Kasumi-1 (cell line): ENCODE measurements at regions not wholly inside any gene's neighbourhood (a gene's known extent, or its start where the extent isn't known, plus 50 kb on each side); places are given as distances from the start of the nearest gene placed in this dataset.
"Not testable (repeated sequence)": the region's sequence is repeated elsewhere in the genome, so short reads cannot be mapped to it uniquely, and the experiment has no call there.

Experiments
- DNase-seq, 2 experiments: peaks; one replicate each; lab custom pipeline; 2025; lab: John Stamatoyannopoulos, UW

GRCh38 chr18:14460364-14460763 lies 83.0 kb downstream of the POTEC start:
- not testable (repeated sequence) for DNase-seq

DNA sequence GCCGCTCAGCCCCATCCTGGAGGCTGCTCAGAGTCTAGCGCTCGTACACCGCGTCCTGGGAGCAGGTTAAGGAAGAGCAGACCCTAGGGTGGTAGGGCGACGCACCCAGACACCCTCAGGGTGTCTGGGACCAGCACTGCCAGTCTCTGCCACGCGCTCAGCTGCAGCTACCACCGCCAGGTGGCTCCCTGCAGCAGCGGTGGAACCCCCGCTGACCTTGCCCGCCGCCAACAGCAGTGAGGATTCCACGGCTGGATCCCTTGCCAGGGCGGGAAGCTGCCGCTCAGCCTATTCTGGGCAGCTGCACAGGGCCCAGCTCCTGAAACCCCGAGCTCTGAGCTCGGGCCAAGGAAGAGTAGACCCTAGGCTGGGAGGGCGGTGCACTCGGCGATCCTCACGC lies 83.6 kb downstream of the POTEC start:
- not testable (repeated sequence) for DNase-seq

DNA sequence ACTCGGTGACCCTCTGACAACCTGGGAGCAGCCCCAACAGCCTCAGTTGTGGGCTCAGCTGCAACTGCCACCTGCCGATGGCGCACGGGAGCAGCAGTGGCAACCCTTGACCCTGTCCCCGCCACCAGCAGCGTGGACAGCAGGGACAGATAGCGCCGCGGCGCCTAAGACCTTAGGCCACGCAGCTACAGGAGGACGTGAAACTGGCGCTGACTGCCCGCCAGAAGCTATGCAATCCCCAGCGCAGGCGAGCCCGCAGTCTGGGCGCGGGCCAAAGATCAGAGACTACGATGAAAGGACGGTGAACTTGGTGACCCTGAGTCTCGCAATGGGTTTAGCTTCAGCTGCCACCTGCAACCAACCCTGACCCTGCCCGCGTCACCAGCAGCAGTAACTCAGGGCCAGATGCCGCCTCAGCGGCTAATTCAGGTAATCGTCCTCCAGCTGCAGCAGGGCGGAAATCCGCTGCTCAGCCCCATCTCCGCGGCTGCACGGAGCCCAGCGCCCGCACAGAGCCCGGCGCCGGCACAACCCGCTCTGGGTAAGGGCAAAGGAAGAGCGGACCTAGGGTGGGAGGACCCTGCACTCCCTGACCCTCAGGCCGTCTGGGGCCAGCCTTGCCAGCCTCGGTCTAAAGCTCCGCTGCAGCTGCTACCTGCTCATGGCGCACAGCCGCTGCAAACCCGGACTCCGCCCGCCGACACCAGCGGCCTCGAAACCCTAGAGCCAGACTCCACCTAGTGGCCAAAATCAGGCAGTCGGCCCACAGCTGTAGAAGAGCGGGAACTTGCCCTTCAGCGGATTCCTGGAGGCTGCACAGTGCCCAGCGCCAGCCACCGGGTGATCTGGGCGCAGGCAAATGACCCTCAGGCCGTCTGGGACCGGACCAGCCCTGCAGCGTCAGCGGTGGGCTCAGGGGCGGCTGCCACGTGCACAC lies 85.1 kb downstream of the POTEC start:
- not testable (repeated sequence) for DNase-seq

DNA sequence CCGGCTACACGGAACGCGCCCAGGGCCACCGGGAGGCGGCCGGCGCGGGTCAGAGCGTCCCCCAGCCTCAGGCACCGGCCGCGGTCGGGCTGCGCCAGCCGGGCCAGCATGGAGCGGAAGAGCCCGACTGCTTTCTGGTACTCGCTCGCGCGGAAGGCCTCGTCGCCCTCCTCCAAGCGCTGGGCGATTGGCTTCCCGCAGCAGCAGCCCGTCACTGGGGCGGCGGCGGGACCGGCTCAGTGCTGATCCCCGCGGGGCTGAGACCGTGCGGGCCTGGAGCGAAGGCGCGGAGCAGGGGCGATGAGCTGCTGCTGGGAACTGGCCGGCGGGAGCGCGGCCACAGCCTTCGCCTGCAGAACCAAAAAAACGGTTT lies 92.8 kb downstream of the POTEC start:
- DNase-seq, result not testable (repeated sequence)

DNA sequence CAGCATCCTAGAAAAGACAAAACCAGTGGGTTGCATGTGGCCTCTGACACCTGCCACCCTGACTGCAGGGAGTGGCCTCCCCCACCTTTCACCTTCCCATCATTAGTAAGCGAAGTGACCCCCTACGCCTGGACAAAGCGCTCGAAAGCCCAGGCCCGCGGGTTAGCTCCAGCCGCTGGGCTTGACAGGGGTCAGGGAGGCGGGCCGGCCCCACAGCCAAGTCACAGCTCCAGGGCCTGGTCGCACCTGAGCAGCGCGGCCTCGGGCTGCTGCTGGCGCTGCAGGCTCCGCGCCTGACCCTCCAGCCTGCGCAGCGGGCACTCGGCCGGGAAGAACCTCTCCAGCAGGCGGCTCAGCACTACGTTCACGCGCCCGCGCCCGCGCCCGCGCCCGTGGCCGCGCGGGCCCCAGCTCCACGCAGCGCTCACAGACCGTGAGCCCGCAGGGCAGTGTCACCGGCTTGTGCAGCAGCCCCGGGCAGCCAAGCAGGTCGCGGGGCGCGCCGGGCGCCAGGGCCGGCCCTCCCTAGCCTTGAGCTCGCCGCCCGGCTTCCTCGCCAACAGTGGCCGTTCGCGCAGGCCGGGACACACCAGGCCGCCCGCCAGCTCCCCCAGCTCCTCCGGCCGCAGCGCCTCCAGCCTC lies 93.3 kb downstream of the POTEC start:
- not testable (repeated sequence) for DNase-seq

DNA sequence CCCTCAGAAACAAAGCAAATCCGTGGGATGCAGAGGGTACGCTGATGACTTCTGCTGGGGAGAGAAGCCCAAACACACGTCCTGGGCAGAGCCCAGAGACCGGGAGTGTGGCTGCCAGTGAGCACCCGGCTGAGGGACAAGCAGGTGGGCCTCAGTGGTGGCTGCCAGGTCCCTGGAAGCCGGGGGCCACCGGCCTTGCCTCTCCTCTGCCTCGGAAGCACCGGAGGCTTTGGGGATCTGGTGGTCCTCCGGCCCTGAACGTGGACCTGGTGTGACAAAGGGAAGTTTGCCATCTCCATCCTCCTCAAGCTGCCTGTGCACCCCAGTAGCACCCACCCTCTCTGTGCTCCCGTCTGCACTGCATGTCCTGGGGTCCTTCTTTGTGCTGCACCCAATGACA lies 94.3 kb downstream of the POTEC start:
- DNase-seq, result not testable (repeated sequence)

GRCh38 chr18:14447715-14448114 lies 95.7 kb downstream of the POTEC start:
- not testable (repeated sequence) for DNase-seq

- not testable (repeated sequence) for DNase-seq
These were observed 107.9 kb downstream of the POTEC start for GRCh38 chr18:14435460-14435859.

DNA sequence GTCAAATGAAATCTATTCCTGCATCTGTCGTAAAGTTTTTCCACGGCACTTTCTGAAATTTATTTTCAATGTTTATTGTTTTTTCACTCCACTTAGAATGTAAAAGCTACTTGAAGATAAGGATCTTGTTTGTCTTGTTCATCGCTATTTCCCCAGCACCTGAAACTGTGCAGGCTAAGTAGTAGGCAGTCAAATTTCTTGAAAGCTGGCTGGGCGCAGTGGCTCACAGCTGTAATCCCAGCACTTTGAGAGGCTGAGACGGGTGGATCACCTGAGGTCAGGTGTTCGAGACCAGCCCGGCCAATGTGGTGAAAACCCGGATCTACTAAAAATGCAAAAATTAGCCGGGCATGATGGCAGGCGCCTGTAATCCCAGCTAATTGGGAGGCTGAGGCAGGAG lies 111.0 kb downstream of the POTEC start:
- DNase-seq, result not testable (repeated sequence)

DNA sequence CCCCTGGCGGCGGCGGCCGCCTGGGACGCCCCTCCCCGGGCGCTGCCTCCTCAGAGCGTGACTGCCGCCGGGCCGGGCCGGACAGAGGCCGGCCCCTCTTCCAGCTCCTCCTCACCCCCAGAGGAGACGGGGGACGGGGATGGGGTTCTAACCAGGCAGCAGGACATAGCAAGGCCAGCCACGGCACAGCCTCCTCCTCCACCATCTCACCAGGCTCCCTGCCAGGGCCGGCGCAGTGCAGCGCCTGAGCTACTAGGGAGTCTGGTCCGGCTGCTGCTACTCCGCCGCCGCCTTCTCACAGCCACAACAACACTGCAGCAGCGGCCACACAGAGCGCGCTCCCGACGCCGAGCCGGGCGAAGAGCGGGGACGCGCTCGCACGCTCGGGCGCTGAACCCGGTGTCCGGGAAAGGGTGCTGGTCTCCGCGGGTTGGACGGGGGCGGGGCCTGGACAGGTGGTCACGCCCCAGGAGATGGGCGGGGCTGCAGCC lies 112.3 kb downstream of the POTEC start:
- DNase-seq, result not testable (repeated sequence)

DNA sequence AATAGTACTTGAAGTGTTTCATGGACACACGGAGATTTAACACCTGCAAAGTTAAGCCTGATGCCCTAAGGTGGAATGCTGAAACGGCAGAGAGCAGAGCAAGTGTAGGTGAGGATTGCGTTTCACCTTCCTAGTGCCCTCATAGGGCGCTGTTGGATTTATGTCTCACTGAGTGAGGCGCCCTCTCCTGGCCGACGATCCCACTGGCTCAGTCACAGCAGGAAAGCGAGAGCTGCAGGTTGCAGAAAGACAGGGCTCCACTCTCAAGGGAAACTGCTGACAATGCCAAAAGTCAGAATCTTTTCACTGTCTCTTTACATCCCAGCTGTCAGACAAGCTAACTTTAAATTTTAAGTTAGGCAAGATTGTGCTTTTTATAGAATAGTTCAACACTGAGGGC lies 127.6 kb downstream of the POTEC start:
- DNase-seq, result peak in 1 of 2 experiments; percentile 14

DNA sequence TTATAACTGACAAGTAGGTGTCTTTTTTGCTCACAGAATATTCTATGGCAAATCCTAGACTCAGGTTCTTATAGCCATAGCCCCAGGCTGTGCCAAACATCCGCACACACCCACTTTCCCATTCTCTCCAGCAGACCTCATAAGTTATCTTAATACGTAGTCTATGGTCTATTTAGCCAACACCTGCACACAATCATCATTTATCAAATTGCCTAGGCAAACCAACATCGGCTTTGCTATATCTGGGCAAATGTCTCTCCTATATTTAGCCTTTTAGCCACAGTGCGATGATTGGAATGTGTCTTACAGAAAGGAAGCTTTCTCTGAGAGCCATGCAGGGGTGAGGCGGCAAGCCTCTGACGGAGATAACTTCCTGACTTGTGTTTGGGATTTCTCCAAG lies 128.0 kb downstream of the POTEC start:
- DNase-seq, result not testable (repeated sequence)

GRCh38 chr18:14395533-14395932 lies 147.9 kb downstream of the POTEC start:
- DNase-seq, result peak; percentile 12 to 28

- DNase-seq, result not testable (repeated sequence)
These were observed 149.8 kb downstream of the POTEC start for GRCh38 chr18:14393563-14394103.

- DNase-seq, result not testable (repeated sequence)
These were observed 150.8 kb downstream of the POTEC start for GRCh38 chr18:14392604-14393003.

GRCh38 chr18:14384961-14385360 lies 158.4 kb downstream of the POTEC start:
- DNase-seq, result not testable (repeated sequence)

- DNase-seq, result not testable (repeated sequence)
These were observed 160.7 kb downstream of the POTEC start for GRCh38 chr18:14382666-14383065.

DNA sequence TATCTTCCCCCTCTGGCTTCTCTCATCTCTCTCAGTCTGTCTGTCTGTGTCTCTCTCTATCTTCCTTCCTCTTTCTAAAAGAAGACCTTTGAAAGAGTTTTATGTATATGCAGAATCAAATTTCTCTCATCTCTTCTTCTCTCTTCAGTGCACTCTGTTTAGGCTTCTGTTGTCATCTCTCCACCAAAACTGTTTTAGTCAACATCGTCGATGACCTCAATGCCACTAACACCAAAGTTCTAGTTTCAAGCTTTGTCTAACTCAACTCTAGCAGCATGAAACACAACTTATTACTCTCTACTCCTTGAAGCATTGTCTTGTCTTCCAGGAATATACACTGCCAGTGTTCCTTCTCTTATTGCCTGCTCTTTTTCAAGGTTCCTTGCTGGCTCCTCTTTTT lies 163.9 kb downstream of the POTEC start:
- not testable (repeated sequence) for DNase-seq

GRCh38 chr18:14378376-14378775 lies 165.0 kb downstream of the POTEC start:
- DNase-seq, result not testable (repeated sequence)

GRCh38 chr18:14361346-14361745 lies 182.1 kb downstream of the POTEC start:
- not testable (repeated sequence) for DNase-seq

DNA sequence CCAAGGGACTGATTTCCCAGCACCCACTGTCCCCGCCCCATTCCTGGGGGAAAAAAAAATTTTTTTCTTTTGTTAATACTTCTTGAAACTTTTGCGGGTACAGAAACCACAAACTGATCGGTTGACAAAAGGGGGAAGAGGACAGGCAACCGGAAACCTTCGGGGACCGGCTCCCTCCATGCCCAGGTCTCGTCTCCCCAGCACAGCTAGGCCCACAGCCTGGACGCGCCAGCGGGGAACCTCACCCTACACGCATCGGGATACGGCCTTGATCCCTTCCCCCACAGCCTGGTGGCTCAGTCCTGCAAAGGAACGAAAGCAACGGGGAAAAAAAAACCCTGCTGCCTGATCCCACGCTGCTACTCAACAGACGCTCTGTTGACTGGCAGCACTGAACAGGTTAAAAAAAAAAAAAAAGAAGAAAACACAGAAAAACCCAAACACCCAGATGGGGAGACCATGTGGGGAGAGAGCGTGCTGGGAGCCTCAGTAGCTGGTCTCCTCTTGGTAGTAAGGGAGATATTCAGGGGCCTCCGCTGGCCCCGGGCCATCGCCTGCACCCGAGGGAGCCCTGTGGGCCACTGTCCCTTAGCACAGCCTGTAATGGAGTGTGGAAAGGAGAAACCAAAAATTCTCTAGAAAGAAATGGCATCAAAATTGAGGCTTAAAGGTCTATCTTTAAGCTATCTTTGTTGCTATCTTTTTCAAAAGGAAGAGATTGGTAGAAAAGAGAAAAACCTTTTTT lies 185.7 kb downstream of the POTEC start:
- peak; percentile 9 to 29 for DNase-seq

- DNase-seq, result not testable (repeated sequence)
These were observed 201.2 kb downstream of the POTEC start for GRCh38 chr18:14342170-14342569.
